SK-N-SH (cell line): ENCODE measurements at regions not wholly inside any gene's neighbourhood (a gene's known extent, or its start where the extent isn't known, plus 50 kb on each side); places are given as distances from the start of the nearest gene placed in this dataset.

ENCODE experiments used
- CTCF ChIA-PET: fragments of 300-600, 350-600 bp; formaldehyde crosslinking; extraction: SDS; loops from one replicate; lab custom pipeline; 2021; lab: Yijun Ruan, JAX
- POLR2A ChIA-PET: fragments of 350-600 bp; sonication (Branson Sonifier 250); formaldehyde crosslinking; extraction: SDS; loops from one replicate; lab custom pipeline; 2020; ENCODE audit warnings: antibody characterized with exemption, inconsistent platforms; lab: Yijun Ruan, JAX
- DNase-seq: peaks from one replicate; pipeline ENCODE4 v3.0.0; 2012
- H2AFZ ChIP-seq: fragments of 200-600 bp; sonication (generic); 2 replicates; pipeline ENCODE4 v1.8.1; 2016; ENCODE audit warnings: antibody characterized with exemption, mild to moderate bottlenecking, low read depth
- H3F3A ChIP-seq: fragments of 200-600 bp; sonication (generic); replicated peaks from 2 replicates; pipeline ENCODE3; 2016; ENCODE audit warnings: antibody characterized with exemption, mild to moderate bottlenecking; ENCODE audit not compliant: insufficient read depth
- H3K27ac ChIP-seq, 2 experiments: fragments of 200-500 bp in 1 of 2; fragments of 200-600 bp in 1 of 2; sonication (Bioruptor generic) in 1 of 2; sonication (generic), shearing (Covaris generic) in 1 of 2; 2 replicates each; pipeline versions ENCODE4 v1.5.1 to v1.6.1; 2014 to 2016; ENCODE audit warnings: low read depth in 2 of 2, inconsistent platforms in 1 of 2, low read length in 1 of 2, mild to moderate bottlenecking in 1 of 2, mixed read lengths in 1 of 2
- H3K27me3 ChIP-seq: fragments of 200-600 bp; sonication (generic), shearing (Covaris generic); 2 replicates; pipeline ENCODE4 v1.6.1; 2016; ENCODE audit warnings: mixed run types; ENCODE audit not compliant: insufficient read depth
- H3K36me3 ChIP-seq, 2 experiments: fragments of 200-500 bp in 1 of 2; fragments of 200-600 bp in 1 of 2; sonication (Bioruptor generic) in 1 of 2; sonication (generic) in 1 of 2; replicated peaks in 1 of 2; 2 replicates each; pipeline versions ENCODE3 to v1.5.1; 2014 to 2016; ENCODE audit warnings: low read length in 1 of 2, mild to moderate bottlenecking in 1 of 2; ENCODE audit not compliant: insufficient read depth in 2 of 2, control insufficient read depth in 1 of 2
- H3K4me1 ChIP-seq, 2 experiments: fragments of 200-500 bp in 1 of 2; fragments of 200-600 bp in 1 of 2; sonication (Bioruptor generic) in 1 of 2; sonication (generic), shearing (Covaris generic) in 1 of 2; 2 replicates each; pipeline versions ENCODE4 v1.5.1 to v1.6.1; 2014 to 2016; ENCODE audit warnings: low read depth in 1 of 2, low read length in 1 of 2, mixed run types in 1 of 2; ENCODE audit not compliant: insufficient read depth in 2 of 2, control insufficient read depth in 1 of 2
- H3K4me2 ChIP-seq: fragments of 200-600 bp; sonication (generic), shearing (Covaris generic); 2 replicates; pipeline ENCODE4 v1.6.1; 2017; ENCODE audit warnings: mixed run types
- H3K4me3 ChIP-seq, 2 experiments: fragments of 200-500 bp in 1 of 2; fragments of 200-600 bp in 1 of 2; sonication (Bioruptor generic) in 1 of 2; sonication (generic), shearing (Covaris generic) in 1 of 2; 2 replicates each; pipeline versions ENCODE4 v1.5.1 to v1.8.1; 2014 to 2016; ENCODE audit warnings: low read depth in 2 of 2, inconsistent platforms in 1 of 2, low read length in 1 of 2, mild to moderate bottlenecking in 1 of 2, mixed read lengths in 1 of 2, moderate library complexity in 1 of 2
- H3K79me2 ChIP-seq: fragments of 200-600 bp; sonication (generic); 2 replicates; pipeline ENCODE4 v1.8.1; 2017; ENCODE audit warnings: mild to moderate bottlenecking; ENCODE audit not compliant: insufficient read depth
- H3K9ac ChIP-seq: fragments of 200-600 bp; sonication (generic); 2 replicates; pipeline ENCODE4 v1.6.1; 2017; ENCODE audit warnings: mixed run types
- H3K9me2 ChIP-seq: fragments of 200-600 bp; sonication (generic); 2 replicates; pipeline ENCODE4 v1.6.1; 2017; ENCODE audit warnings: mixed run types
- H3K9me3 ChIP-seq: fragments of 200-600 bp; sonication (generic); 2 replicates; pipeline ENCODE4 v1.6.1; 2017; ENCODE audit warnings: mixed run types, mild to moderate bottlenecking, moderate library complexity
- H4K20me1 ChIP-seq: fragments of 200-600 bp; sonication (generic); 2 replicates; pipeline ENCODE4 v1.6.1; 2017; ENCODE audit warnings: mild to moderate bottlenecking, mixed run types; ENCODE audit not compliant: insufficient read depth
- CHD2 ChIP-seq: fragments of 150-350 bp; IDR thresholded peaks from 2 replicates; pipeline ENCODE4 v1.6.1; 2018; ENCODE audit warnings: low read length; ENCODE audit not compliant: partially characterized antibody
- EP300 ChIP-seq, 2 experiments: IDR thresholded peaks; 2 replicates each; pipeline versions ENCODE4 v1.4.0 to v1.6.1; 2012; ENCODE audit warnings: borderline replicate concordance in 1 of 2, low read depth in 1 of 2, low read length in 1 of 2
- EZH2phosphoT487 ChIP-seq: fragments of 200-600 bp; sonication (generic); IDR thresholded peaks from 2 replicates; pipeline ENCODE4 v1.6.1; 2017; ENCODE audit warnings: low read depth, mixed run types, mild to moderate bottlenecking, antibody characterized with exemption, moderate library complexity, borderline replicate concordance
- FOXJ3 ChIP-seq: sonication (generic); formaldehyde crosslinking; IDR thresholded peaks from 2 replicates; pipeline ENCODE4 v1.5.1; 2020; ENCODE audit warnings: mild to moderate bottlenecking, missing genetic modification reagents
- FOXM1 ChIP-seq: IDR thresholded peaks from 2 replicates; pipeline ENCODE4 v1.4.0; 2012; ENCODE audit warnings: low read depth, mild to moderate bottlenecking
- GABPA ChIP-seq: IDR thresholded peaks from 2 replicates; pipeline ENCODE4 v1.4.0; 2012; ENCODE audit warnings: low read depth, mild to moderate bottlenecking
- GATA2 ChIP-seq: sonication (generic); formaldehyde crosslinking; IDR thresholded peaks from 2 replicates; pipeline ENCODE4 v1.5.0; 2020; ENCODE audit warnings: mild to moderate bottlenecking, missing genetic modification reagents
- IRF3 ChIP-seq: fragments of 150-350 bp; IDR thresholded peaks from 2 replicates; pipeline ENCODE4 v1.6.1; 2016; ENCODE audit warnings: mild to moderate bottlenecking, low read depth, low read length
- MAX ChIP-seq: IDR thresholded peaks from 2 replicates; pipeline ENCODE4 v1.4.0; 2012; ENCODE audit warnings: low read depth
- MEF2A ChIP-seq: IDR thresholded peaks from 2 replicates; pipeline ENCODE4 v1.4.0; 2012; ENCODE audit warnings: low read depth, borderline replicate concordance
- NFIC ChIP-seq: IDR thresholded peaks from 2 replicates; pipeline ENCODE4 v1.4.0; 2012; ENCODE audit warnings: borderline replicate concordance
- RAD21 ChIP-seq: IDR thresholded peaks from 2 replicates; pipeline ENCODE4 v1.6.1; 2012; ENCODE audit warnings: mild to moderate bottlenecking, low read length
- RCOR1 ChIP-seq: fragments of 150-350 bp; IDR thresholded peaks from 2 replicates; pipeline ENCODE4 v1.6.1; 2017; ENCODE audit warnings: antibody characterized with exemption, low read length
- RFX5 ChIP-seq: IDR thresholded peaks from 2 replicates; pipeline ENCODE4 v1.6.1; 2012; ENCODE audit warnings: mild to moderate bottlenecking, improper control_type of control experiment, low read length
- SIN3A ChIP-seq: IDR thresholded peaks from 2 replicates; pipeline ENCODE4 v1.6.1; 2012; ENCODE audit warnings: low read depth, mild to moderate bottlenecking, low read length, moderate library complexity, borderline replicate concordance
- SMC3 ChIP-seq: IDR thresholded peaks from 2 replicates; pipeline ENCODE4 v1.6.1; 2012; ENCODE audit warnings: low read depth, low read length, improper control_type of control experiment
- TAF1 ChIP-seq: IDR thresholded peaks from 2 replicates; pipeline ENCODE4 v1.6.1; 2012; ENCODE audit warnings: low read depth, mild to moderate bottlenecking, low read length, moderate library complexity, borderline replicate concordance
- TCF12 ChIP-seq: IDR thresholded peaks from 2 replicates; pipeline ENCODE4 v1.4.0; 2012
- USF2 ChIP-seq: fragments of 150-350 bp; IDR thresholded peaks from 2 replicates; pipeline ENCODE4 v1.6.1; 2017; ENCODE audit warnings: antibody characterized with exemption, low read length, low read depth, borderline replicate concordance
- WGBS: methylation state at CpG from one replicate; pipeline ENCODE4 v1.1.6; 2017; ENCODE audit warnings: low lambda C conversion rate; 5-methylcytosine and 5-hydroxymethylcytosine counted together

GRCh38 chr7:88576720-88577119 is 182.8 kb upstream of the ZNF804B start:
- no peaks in the 10 kb centered on the region for H3K27me3 ChIP-seq
- WGBS = 15% methylated on average over 2 of the region's 2 CpGs
- no peak overlapping the region for H3K27ac ChIP-seq
- no peaks in the 10 kb centered on the region for H3K36me3 ChIP-seq
- no peaks in the 10 kb centered on the region for H3K79me2 ChIP-seq
- no peak overlapping the region for H2AFZ ChIP-seq
- no peak for DNase-seq
- H3K4me2 ChIP-seq = no peak overlapping the region
- no peak overlapping the region for H3K4me3 ChIP-seq
- H3K9me3 ChIP-seq = no peaks in the 10 kb centered on the region
- ChIA-PET CTCF (no interaction called here), POLR2A (no interaction called here)
- no peaks in the 10 kb centered on the region for H3K4me1 ChIP-seq
- H3F3A ChIP-seq = no peaks in the 10 kb centered on the region
- H3K9ac ChIP-seq = no peak overlapping the region
- no peak for TF ChIP-seq CHD2
- no peak for TF ChIP-seq EZH2phosphoT487
- no peak for TF ChIP-seq RCOR1
- no peak for TF ChIP-seq SMC3
- TF ChIP-seq FOXM1 = no peak
- TF ChIP-seq IRF3 = no peak
- TF ChIP-seq NFIC = no peak
- TF ChIP-seq TAF1 = no peak
- TF ChIP-seq RFX5 = no peak
- no peak for TF ChIP-seq USF2
- no peak for TF ChIP-seq RAD21
- TF ChIP-seq TCF12 = no peak
- no peak for TF ChIP-seq EP300 (IDR thresholded peaks at IDR 0.05; ENCODE audit: borderline replicate concordance in 1 of 2, low read depth in 1 of 2, low read length in 1 of 2)
- no peak for TF ChIP-seq MEF2A
- TF ChIP-seq GATA2 (CRISPR knock-in tag) = no peak
- no peak for TF ChIP-seq GABPA
- no peak for TF ChIP-seq FOXJ3 (CRISPR knock-in tag)
- no peak for TF ChIP-seq SIN3A
- TF ChIP-seq MAX = no peak
- no peaks in the 10 kb centered on the region for H4K20me1 ChIP-seq
- H3K9me2 ChIP-seq = no peaks in the 10 kb centered on the region
